ENCODE measurements at regions not wholly inside any gene's neighbourhood (a gene's known extent, or its start where the extent isn't known, plus 50 kb on each side); places are given as distances from the start of the nearest gene placed in this dataset.
"Not testable (repeated sequence)": the region's sequence is repeated elsewhere in the genome, so short reads cannot be mapped to it uniquely, and the experiment has no call there.

GRCh38 chr1:148374101-148374500, 109.0 kb downstream of the PPIAL4G start:
- TF ChIP-seq EZH2phosphoT487 (IDR thresholded peaks at IDR 0.05) = no peak
- TF ChIP-seq, protein P1, sequence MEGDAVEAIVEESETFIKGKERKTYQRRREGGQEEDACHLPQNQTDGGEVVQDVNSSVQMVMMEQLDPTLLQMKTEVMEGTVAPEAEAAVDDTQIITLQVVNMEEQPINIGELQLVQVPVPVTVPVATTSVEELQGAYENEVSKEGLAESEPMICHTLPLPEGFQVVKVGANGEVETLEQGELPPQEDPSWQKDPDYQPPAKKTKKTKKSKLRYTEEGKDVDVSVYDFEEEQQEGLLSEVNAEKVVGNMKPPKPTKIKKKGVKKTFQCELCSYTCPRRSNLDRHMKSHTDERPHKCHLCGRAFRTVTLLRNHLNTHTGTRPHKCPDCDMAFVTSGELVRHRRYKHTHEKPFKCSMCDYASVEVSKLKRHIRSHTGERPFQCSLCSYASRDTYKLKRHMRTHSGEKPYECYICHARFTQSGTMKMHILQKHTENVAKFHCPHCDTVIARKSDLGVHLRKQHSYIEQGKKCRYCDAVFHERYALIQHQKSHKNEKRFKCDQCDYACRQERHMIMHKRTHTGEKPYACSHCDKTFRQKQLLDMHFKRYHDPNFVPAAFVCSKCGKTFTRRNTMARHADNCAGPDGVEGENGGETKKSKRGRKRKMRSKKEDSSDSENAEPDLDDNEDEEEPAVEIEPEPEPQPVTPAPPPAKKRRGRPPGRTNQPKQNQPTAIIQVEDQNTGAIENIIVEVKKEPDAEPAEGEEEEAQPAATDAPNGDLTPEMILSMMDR (IDR thresholded peaks at IDR 0.05) = no peak
- no peak for TF ChIP-seq EZH2 (IDR thresholded peaks at IDR 0.05)
- no peak overlapping the region for H3K4me2 ChIP-seq
- H3K9me3 ChIP-seq (ENCODE audit: low read depth) = no peaks in the 10 kb centered on the region
- Mint-ChIP-seq H3K9me3 (no peaks in the 10 kb centered on the region), H3K27me3 (ENCODE audit: insufficient read depth, low read depth) (no peaks in the 10 kb centered on the region), H3K27ac (no peak overlapping the region), H3K36me3 (no peaks in the 10 kb centered on the region), H3K4me3 (no peak overlapping the region), H3K4me1 (peaks cover 13% of the 10 kb centered on the region)
- H3K79me2 ChIP-seq (ENCODE audit: low read depth) = no peaks in the 10 kb centered on the region
- DNase-seq (ENCODE audit: low spot score) = no peak
- H2AFZ ChIP-seq (replicated peaks) = no peak overlapping the region
- no peaks in the 10 kb centered on the region for H4K20me1 ChIP-seq (ENCODE audit: low read depth)
- peaks cover 7% of the 10 kb centered on the region for H3K27me3 ChIP-seq
- no peak overlapping the region for H3K4me3 ChIP-seq
- no peaks in the 10 kb centered on the region for H3K36me3 ChIP-seq
- H3F3A ChIP-seq (ENCODE audit: low read depth) = no peaks in the 10 kb centered on the region
- H3K9ac ChIP-seq = no peak overlapping the region
- no peaks in the 10 kb centered on the region for H3K4me1 ChIP-seq
- no peak overlapping the region for H3K27ac ChIP-seq

DNA sequence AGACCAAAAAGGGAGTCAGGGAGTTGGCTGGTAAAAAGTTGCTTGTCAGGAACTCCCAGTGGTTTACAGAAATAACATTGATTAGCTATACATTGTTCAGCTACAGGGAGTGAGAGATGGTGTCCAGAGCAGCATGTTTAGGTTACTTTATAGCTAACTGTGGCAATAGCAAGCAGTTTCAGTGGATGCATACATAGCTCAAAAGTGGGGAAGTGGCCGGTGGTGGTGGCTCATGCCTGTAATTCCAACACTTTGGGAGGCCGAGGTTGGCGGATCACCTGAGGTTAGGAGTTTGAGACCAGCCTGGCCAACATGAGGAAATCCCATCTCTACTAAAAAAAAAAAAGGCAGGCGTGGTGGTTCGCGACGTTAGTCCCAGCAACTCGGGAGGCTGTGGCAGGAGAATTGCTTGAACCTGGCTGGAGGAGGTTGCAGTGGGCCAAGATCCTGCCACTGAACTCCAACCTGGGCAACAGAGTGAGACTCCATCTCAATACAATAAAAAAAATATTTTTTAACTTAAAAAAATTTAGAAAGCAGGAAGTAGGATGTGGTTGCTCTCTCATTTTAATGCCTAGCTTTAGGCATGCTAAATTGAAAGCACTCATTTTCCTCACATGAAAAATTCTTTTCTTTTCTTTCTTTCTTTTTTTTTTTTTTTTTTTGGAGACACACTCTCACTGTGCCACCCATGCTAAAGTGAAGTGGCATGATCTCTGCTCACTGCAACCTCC, 109.7 kb downstream of the PPIAL4G start:
- H3K9me3 ChIP-seq (ENCODE audit: low read depth) = no peaks in the 10 kb centered on the region
- no peak overlapping the region for H3K4me2 ChIP-seq
- DNase-seq (ENCODE audit: low spot score) = no peak
- H2AFZ ChIP-seq (replicated peaks) = peak overlapping the region; percentile 51
- Mint-ChIP-seq H3K27ac (no peak overlapping the region), H3K27me3 (ENCODE audit: insufficient read depth, low read depth) (no peaks in the 10 kb centered on the region), H3K9me3 (no peaks in the 10 kb centered on the region), H3K4me1 (peaks cover 13% of the 10 kb centered on the region), H3K36me3 (no peaks in the 10 kb centered on the region), H3K4me3 (no peak overlapping the region)
- no peak overlapping the region for H3K9ac ChIP-seq
- H3K36me3 ChIP-seq = no peaks in the 10 kb centered on the region
- no peak overlapping the region for H3K27ac ChIP-seq
- no peaks in the 10 kb centered on the region for H3K79me2 ChIP-seq (ENCODE audit: low read depth)
- H4K20me1 ChIP-seq (ENCODE audit: low read depth) = no peaks in the 10 kb centered on the region
- TF ChIP-seq EZH2phosphoT487 (IDR thresholded peaks at IDR 0.05) = no peak
- no peak for TF ChIP-seq EZH2 (IDR thresholded peaks at IDR 0.05)
- TF ChIP-seq, protein P1 (IDR thresholded peaks at IDR 0.05) = no peak
- H3K27me3 ChIP-seq = no peaks in the 10 kb centered on the region
- H3K4me3 ChIP-seq = no peak overlapping the region
- no peaks in the 10 kb centered on the region for H3F3A ChIP-seq (ENCODE audit: low read depth)
- H3K4me1 ChIP-seq = no peaks in the 10 kb centered on the region

GRCh38 chr1:148372731-148373130, 110.4 kb downstream of the PPIAL4G start:
- TF ChIP-seq EZH2phosphoT487 (IDR thresholded peaks at IDR 0.05) (no peak), EZH2 (IDR thresholded peaks at IDR 0.05) (no peak)
- TF ChIP-seq, protein P1 (IDR thresholded peaks at IDR 0.05) = no peak
- H3K9me3 ChIP-seq (ENCODE audit: low read depth) = no peaks in the 10 kb centered on the region
- Mint-ChIP-seq H3K4me3 (no peak overlapping the region), H3K27me3 (ENCODE audit: insufficient read depth, low read depth) (no peaks in the 10 kb centered on the region), H3K4me1 (peaks cover 13% of the 10 kb centered on the region), H3K9me3 (no peaks in the 10 kb centered on the region), H3K27ac (no peak overlapping the region), H3K36me3 (no peaks in the 10 kb centered on the region)
- H3K27ac ChIP-seq = no peak overlapping the region
- no peaks in the 10 kb centered on the region for H3F3A ChIP-seq (ENCODE audit: low read depth)
- H3K4me1 ChIP-seq = no peaks in the 10 kb centered on the region
- no peaks in the 10 kb centered on the region for H3K27me3 ChIP-seq
- H2AFZ ChIP-seq (replicated peaks) = peak overlapping the region; percentile 51
- no peaks in the 10 kb centered on the region for H4K20me1 ChIP-seq (ENCODE audit: low read depth)
- H3K4me2 ChIP-seq = no peak overlapping the region
- no peak for DNase-seq (ENCODE audit: low spot score)
- no peaks in the 10 kb centered on the region for H3K36me3 ChIP-seq
- H3K79me2 ChIP-seq (ENCODE audit: low read depth) = no peaks in the 10 kb centered on the region
- no peak overlapping the region for H3K9ac ChIP-seq
- no peak overlapping the region for H3K4me3 ChIP-seq

GRCh38 chr1:148372051-148372726, 110.9 kb downstream of the PPIAL4G start:
- H3K4me3 Mint-ChIP-seq; H3K36me3 ChIP-seq; H3K79me2 ChIP-seq (ENCODE audit: low read depth); H3K4me3 ChIP-seq; H4K20me1 ChIP-seq (ENCODE audit: low read depth); H3K4me2 ChIP-seq; H3K36me3 Mint-ChIP-seq; H3K27me3 Mint-ChIP-seq (ENCODE audit: insufficient read depth, low read depth); H3K27ac Mint-ChIP-seq; H3K9ac ChIP-seq; H3K27ac ChIP-seq; DNase-seq (ENCODE audit: low spot score); H3F3A ChIP-seq (ENCODE audit: low read depth); H3K4me1 ChIP-seq; H3K9me3 Mint-ChIP-seq; H3K9me3 ChIP-seq (ENCODE audit: low read depth); H3K27me3 ChIP-seq: not testable (repeated sequence)
- H3K4me1 Mint-ChIP-seq = peaks cover 13% of the 10 kb centered on the region
- peak overlapping the region; percentile 51 for H2AFZ ChIP-seq (replicated peaks)

All from neural progenitor cell (in vitro differentiated cells).